Lung (tissue), 11 donors: ENCODE measurements at regions not wholly inside any gene's neighbourhood (a gene's known extent, or its start where the extent isn't known, plus 50 kb on each side); places are given as distances from the start of the nearest gene placed in this dataset.

Experiments
- ATAC-seq: fragments of 200-7000 bp; cut with Tn5 transposase; one replicate; pipeline ENCODE4 v1.9.1; 2020; ENCODE audit warnings: moderate number of reproducible peaks; ENCODE audit not compliant: insufficient read depth, low FRiP score
- DNase-seq, 3 donors: peaks; one replicate each; pipeline ENCODE4 v3.0.0-alpha.2; 2013 to 2017
- H3K27ac ChIP-seq, 2 donors: one replicate each; pipeline ENCODE4 v1.5.1; 2013; ENCODE audit warnings: mild to moderate bottlenecking in 2 of 2, moderate library complexity in 2 of 2, control low read depth in 1 of 2, inconsistent platforms in 1 of 2, low read depth in 1 of 2, low read length in 1 of 2
- H3K27me3 ChIP-seq, 3 donors: one replicate each; pipeline ENCODE4 v1.5.1; 2013; ENCODE audit warnings: low read length in 2 of 3; ENCODE audit not compliant: control insufficient read depth in 3 of 3, insufficient read depth in 3 of 3
- H3K36me3 ChIP-seq, 4 donors: one replicate each; pipeline ENCODE4 v1.5.1; 2013; ENCODE audit warnings: low read length in 4 of 4, mild to moderate bottlenecking in 1 of 4, moderate library complexity in 1 of 4; ENCODE audit not compliant: control insufficient read depth in 4 of 4, insufficient read depth in 4 of 4
- H3K4me1 ChIP-seq, 5 donors: one replicate each; pipeline ENCODE4 v1.5.1; 2013; ENCODE audit warnings: low read length in 5 of 5, mild to moderate bottlenecking in 2 of 5, moderate library complexity in 1 of 5; ENCODE audit not compliant: control insufficient read depth in 5 of 5, insufficient read depth in 5 of 5
- H3K4me3 ChIP-seq: one replicate; pipeline ENCODE4 v1.5.1; 2013; ENCODE audit warnings: mild to moderate bottlenecking, control low read depth, moderate library complexity
- H3K9ac ChIP-seq, 2 donors: one replicate each; pipeline ENCODE4 v1.5.1; 2013; ENCODE audit warnings: low read length in 2 of 2, control low read depth in 1 of 2; ENCODE audit not compliant: insufficient read depth in 1 of 2
- H3K9me3 ChIP-seq, 4 donors: one replicate each; pipeline ENCODE4 v1.5.1; 2013; ENCODE audit warnings: low read length in 3 of 4, mild to moderate bottlenecking in 1 of 4, moderate library complexity in 1 of 4; ENCODE audit not compliant: control insufficient read depth in 4 of 4, insufficient read depth in 3 of 4
- CTCF ChIP-seq: IDR thresholded peaks from 2 replicates; pipeline ENCODE4 v1.5.1; 2012; ENCODE audit warnings: mild to moderate bottlenecking; ENCODE audit errors: control extremely low read depth, extremely low read depth
- WGBS, 2 donors: extraction: QIAGEN DNeasy Blood & Tissue Kit; methylation state at CpG; one replicate each; pipeline ENCODE4 v1.1.7; 2013; 5-methylcytosine and 5-hydroxymethylcytosine counted together
- donor health status: control.
- donor health status: control.
- donor health status: Bipolar disorder and iron deficiency.
- donor health status: healthy.
- donor health status: DM: yes; HTN: yes; CAD: no.

DNA sequence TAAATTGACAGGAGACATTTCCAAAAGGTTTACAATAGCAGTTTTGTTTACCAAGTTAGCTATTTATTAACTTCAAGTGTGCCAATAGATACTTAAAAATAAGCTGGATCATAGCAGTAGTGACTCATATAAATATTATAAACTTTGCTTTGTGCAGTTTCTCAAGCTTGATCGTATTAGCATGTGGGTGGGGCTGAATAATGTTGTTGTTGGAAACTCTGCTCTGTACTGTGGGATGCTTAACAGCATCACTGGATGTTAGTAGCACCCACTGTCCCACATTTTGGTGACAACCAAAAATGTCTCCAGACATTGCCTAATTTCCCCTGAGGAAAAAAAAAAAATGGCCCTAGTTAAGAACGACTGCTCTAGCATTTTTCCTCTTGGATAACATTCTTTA, 855.2 kb upstream of the ADGRL3 start:
- Histone ChIP-seq H3K4me1 (peaks cover 0 to 12% (median 0%) of the 10 kb centered on the region in 5 donors), H3K9me3 (no peaks in the 10 kb centered on the region), H3K9ac (no peak overlapping the region), H3K4me3 (no peak overlapping the region), H3K36me3 (no peaks in the 10 kb centered on the region), H3K27ac (no peak overlapping the region), H3K27me3 (no peaks in the 10 kb centered on the region)
- no peak for TF ChIP-seq CTCF
- no peak for ATAC-seq
- DNase-seq, result peak in 2 of 3 donors; percentile 3 to 4
- WGBS, 2 donors, result 41 to 62% methylated on average over 2 of the region's 2 CpGs

GRCh38 chr4:60345392-60345791, 854.7 kb upstream of the ADGRL3 start:
- no peak overlapping the region for H3K4me3 ChIP-seq
- no peak for TF ChIP-seq CTCF
- no peaks in the 10 kb centered on the region for H3K27me3 ChIP-seq
- H3K27ac ChIP-seq, result no peak overlapping the region
- no peaks in the 10 kb centered on the region for H3K36me3 ChIP-seq
- ATAC-seq (no peak), DNase-seq (no peak)
- H3K9ac ChIP-seq, result no peak overlapping the region
- peaks cover 0 to 12% (median 0%) of the 10 kb centered on the region in 5 donors for H3K4me1 ChIP-seq
- H3K9me3 ChIP-seq, result no peaks in the 10 kb centered on the region

GRCh38 chr4:60359746-60360367, 840.3 kb upstream of the ADGRL3 start:
- 73 to 82% methylated on average over 3 of the region's 3 CpGs for WGBS, 2 donors
- ATAC-seq (no peak), DNase-seq (no peak)
- no peaks in the 10 kb centered on the region for H3K36me3 ChIP-seq
- TF ChIP-seq CTCF, result no peak
- H3K27me3 ChIP-seq, result no peaks in the 10 kb centered on the region
- H3K9me3 ChIP-seq, result no peaks in the 10 kb centered on the region
- no peak overlapping the region for H3K4me3 ChIP-seq
- no peak overlapping the region for H3K27ac ChIP-seq
- no peak overlapping the region for H3K9ac ChIP-seq
- H3K4me1 ChIP-seq, result no peaks in the 10 kb centered on the region

DNA sequence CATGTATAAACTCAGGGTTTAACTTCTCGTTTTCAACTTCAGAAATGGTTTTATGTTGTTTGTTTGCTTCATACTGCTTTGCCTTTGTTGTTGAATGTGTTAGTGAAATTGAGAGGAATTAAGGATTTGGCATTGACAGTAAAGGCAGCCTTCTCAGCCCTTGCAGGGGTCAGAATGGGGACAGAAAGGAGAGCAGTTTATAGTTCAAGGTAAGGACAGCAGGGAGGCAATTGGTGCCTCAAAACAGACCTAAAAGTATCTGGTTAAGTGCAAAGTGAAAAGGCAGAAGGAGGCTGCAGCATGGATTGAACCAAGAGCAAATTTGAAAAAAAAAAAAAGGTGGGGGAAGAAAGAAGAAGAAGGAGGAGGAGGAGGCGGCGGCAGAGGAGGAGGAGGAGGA, 835.0 kb upstream of the ADGRL3 start:
- no peaks in the 10 kb centered on the region for H3K27me3 ChIP-seq
- no peak overlapping the region for H3K27ac ChIP-seq
- ATAC-seq (no peak), DNase-seq (no peak)
- no peaks in the 10 kb centered on the region for H3K4me1 ChIP-seq
- no peaks in the 10 kb centered on the region for H3K9me3 ChIP-seq
- H3K9ac ChIP-seq, result no peak overlapping the region
- no peaks in the 10 kb centered on the region for H3K36me3 ChIP-seq
- no peak for TF ChIP-seq CTCF
- 65 to 75% methylated on average over 3 of the region's 3 CpGs for WGBS, 2 donors
- H3K4me3 ChIP-seq, result no peak overlapping the region
